SU-DHL-6 (cell line): ENCODE measurements at regions not wholly inside any gene's neighbourhood (a gene's known extent, or its start where the extent isn't known, plus 50 kb on each side); places are given as distances from the start of the nearest gene placed in this dataset.

Experiments
- EZH2phosphoT487 ChIP-seq: fragments of 200-600 bp; sonication (generic), shearing (Covaris generic); conservative IDR thresholded peaks from 2 replicates; pipeline ENCODE4 v1.6.1; 2018; ENCODE audit warnings: mild to moderate bottlenecking, antibody characterized with exemption, low read length, moderate library complexity, mixed read lengths
- TF ChIP-seq, protein P1 (sequence below): fragments of 200-600 bp; sonication (generic); IDR thresholded peaks from one replicate; pipeline ENCODE4 v1.5.1; 2017; ENCODE audit warnings: antibody characterized with exemption, mild to moderate bottlenecking, low read length, moderate library complexity; ENCODE audit not compliant: insufficient read depth, poor library complexity, severe bottlenecking

DNA sequence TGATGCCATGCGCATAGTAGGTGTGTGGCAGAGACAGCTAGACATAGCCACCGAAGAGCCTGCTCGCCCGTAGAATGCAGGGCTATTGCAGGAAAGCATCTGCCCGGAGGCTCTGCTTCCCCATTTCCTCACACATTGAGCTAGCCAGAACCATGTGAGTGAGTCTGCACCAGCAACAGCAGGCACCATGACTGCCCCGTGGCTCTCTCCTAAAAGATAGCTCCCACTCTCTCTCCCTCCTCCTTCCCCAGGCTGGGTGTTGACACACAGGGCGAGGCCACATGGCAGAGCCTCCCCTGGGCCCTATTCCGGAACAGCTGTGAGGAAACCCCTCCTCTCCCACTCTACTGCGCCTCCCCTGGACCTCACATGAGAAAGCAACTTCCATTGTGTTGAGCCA lies 52.3 kb upstream of the ATP12A start:
- TF ChIP-seq, protein P1, sequence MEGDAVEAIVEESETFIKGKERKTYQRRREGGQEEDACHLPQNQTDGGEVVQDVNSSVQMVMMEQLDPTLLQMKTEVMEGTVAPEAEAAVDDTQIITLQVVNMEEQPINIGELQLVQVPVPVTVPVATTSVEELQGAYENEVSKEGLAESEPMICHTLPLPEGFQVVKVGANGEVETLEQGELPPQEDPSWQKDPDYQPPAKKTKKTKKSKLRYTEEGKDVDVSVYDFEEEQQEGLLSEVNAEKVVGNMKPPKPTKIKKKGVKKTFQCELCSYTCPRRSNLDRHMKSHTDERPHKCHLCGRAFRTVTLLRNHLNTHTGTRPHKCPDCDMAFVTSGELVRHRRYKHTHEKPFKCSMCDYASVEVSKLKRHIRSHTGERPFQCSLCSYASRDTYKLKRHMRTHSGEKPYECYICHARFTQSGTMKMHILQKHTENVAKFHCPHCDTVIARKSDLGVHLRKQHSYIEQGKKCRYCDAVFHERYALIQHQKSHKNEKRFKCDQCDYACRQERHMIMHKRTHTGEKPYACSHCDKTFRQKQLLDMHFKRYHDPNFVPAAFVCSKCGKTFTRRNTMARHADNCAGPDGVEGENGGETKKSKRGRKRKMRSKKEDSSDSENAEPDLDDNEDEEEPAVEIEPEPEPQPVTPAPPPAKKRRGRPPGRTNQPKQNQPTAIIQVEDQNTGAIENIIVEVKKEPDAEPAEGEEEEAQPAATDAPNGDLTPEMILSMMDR: no peak
- no peak for TF ChIP-seq EZH2phosphoT487
